ENCODE measurements at regions not wholly inside any gene's neighbourhood (a gene's known extent, or its start where the extent isn't known, plus 50 kb on each side); places are given as distances from the start of the nearest gene placed in this dataset.

DNA sequence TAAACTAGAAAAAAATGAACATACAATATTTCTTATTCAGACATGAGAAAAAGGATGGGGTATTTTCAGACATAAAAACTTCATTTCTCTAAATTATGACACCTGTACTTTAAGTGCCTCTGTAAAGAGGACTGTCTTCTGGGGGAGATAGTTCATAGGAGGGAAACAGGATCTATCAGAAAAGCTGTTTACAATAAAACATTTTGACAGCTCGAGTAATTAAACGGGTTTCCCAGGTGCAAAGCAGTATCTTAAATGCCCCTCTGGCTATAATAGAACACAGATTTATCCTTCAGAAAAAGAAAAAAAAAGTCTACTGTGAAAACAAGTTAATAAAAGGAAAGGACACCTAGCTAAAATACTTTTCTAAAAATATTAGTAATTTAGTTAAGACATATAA lies 311.4 kb upstream of the UBE2E3 start:
- POLR2A ChIA-PET: no interaction called here
- TF ChIP-seq, protein P1, sequence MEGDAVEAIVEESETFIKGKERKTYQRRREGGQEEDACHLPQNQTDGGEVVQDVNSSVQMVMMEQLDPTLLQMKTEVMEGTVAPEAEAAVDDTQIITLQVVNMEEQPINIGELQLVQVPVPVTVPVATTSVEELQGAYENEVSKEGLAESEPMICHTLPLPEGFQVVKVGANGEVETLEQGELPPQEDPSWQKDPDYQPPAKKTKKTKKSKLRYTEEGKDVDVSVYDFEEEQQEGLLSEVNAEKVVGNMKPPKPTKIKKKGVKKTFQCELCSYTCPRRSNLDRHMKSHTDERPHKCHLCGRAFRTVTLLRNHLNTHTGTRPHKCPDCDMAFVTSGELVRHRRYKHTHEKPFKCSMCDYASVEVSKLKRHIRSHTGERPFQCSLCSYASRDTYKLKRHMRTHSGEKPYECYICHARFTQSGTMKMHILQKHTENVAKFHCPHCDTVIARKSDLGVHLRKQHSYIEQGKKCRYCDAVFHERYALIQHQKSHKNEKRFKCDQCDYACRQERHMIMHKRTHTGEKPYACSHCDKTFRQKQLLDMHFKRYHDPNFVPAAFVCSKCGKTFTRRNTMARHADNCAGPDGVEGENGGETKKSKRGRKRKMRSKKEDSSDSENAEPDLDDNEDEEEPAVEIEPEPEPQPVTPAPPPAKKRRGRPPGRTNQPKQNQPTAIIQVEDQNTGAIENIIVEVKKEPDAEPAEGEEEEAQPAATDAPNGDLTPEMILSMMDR (IDR thresholded peaks at IDR 0.05; ENCODE audit: low read depth, low read length): no peak
- Histone ChIP-seq H3K4me3 (ENCODE audit: low read depth, low read length) (no peak overlapping the region), H3K27ac (ENCODE audit: low read depth, low read length) (no peak overlapping the region), H3K9me3 (ENCODE audit: control insufficient read depth, insufficient read depth, low read length) (no peaks in the 10 kb centered on the region), H3K27me3 (ENCODE audit: control insufficient read depth, insufficient read depth, low read length) (no peaks in the 10 kb centered on the region)
- CTCF ChIA-PET: no interaction called here
- no peak for DNase-seq (ENCODE audit: low read depth, low spot score)

- Histone ChIP-seq H3K9me3 (ENCODE audit: control insufficient read depth, insufficient read depth, low read length) (no peaks in the 10 kb centered on the region), H3K27ac (ENCODE audit: low read depth, low read length) (no peak overlapping the region), H3K4me3 (ENCODE audit: low read depth, low read length) (no peak overlapping the region), H3K27me3 (ENCODE audit: control insufficient read depth, insufficient read depth, low read length) (no peaks in the 10 kb centered on the region)
- ChIA-PET POLR2A (no interaction called here), CTCF (no interaction called here)
- DNase-seq (ENCODE audit: low read depth, low spot score): no peak
- TF ChIP-seq, protein P1 (IDR thresholded peaks at IDR 0.05; ENCODE audit: low read depth, low read length): no peak
Measured at GRCh38 chr2:180664507-180664906, 315.9 kb upstream of the UBE2E3 start.

DNA sequence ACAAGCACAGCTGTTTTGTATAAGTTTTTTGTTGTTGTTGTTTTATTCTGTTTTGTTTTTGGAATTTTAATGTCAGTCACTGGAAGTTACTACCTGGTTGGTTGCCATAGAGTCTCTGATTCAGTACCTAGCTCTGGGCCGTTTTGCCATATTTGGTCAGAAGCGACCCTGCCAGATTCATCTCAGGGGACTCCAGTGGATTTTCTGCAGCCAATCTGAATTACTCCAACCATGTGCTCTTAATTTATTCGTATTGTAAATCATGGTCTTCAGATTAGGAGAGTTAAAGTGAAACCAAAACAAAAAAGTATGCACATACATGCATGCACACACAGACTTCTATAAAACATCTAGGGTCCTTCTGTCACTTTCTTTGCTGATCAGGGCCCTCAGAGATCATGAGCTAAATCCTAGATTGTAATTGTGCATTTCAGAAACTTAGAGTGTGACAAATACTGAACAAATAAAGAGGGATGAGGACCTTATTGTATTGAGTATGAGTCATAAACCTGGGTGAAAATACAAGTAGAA lies 317.4 kb upstream of the UBE2E3 start:
- Histone ChIP-seq H3K4me3 (ENCODE audit: low read depth, low read length) (no peak overlapping the region), H3K27ac (ENCODE audit: low read depth, low read length) (no peak overlapping the region), H3K27me3 (ENCODE audit: control insufficient read depth, insufficient read depth, low read length) (no peaks in the 10 kb centered on the region), H3K9me3 (ENCODE audit: control insufficient read depth, insufficient read depth, low read length) (no peaks in the 10 kb centered on the region)
- CTCF ChIA-PET: no interaction called here
- POLR2A ChIA-PET: no interaction called here
- DNase-seq (ENCODE audit: low read depth, low spot score): no peak
- TF ChIP-seq, protein P1 (IDR thresholded peaks at IDR 0.05; ENCODE audit: low read depth, low read length): no peak

GRCh38 chr2:180662521-180662920 lies 317.9 kb upstream of the UBE2E3 start:
- Histone ChIP-seq H3K4me3 (ENCODE audit: low read depth, low read length) (no peak overlapping the region), H3K9me3 (ENCODE audit: control insufficient read depth, insufficient read depth, low read length) (no peaks in the 10 kb centered on the region), H3K27me3 (ENCODE audit: control insufficient read depth, insufficient read depth, low read length) (no peaks in the 10 kb centered on the region), H3K27ac (ENCODE audit: low read depth, low read length) (no peak overlapping the region)
- CTCF ChIA-PET: no interaction called here
- POLR2A ChIA-PET: interaction anchor here (0.5 kb wide), 1 partner anchor 9 kb away, joined by 4 read pairs; no protein-coding TSS in a partner anchor
- no peak for DNase-seq (ENCODE audit: low read depth, low spot score)
- TF ChIP-seq, protein P1 (IDR thresholded peaks at IDR 0.05; ENCODE audit: low read depth, low read length): no peak

DNA sequence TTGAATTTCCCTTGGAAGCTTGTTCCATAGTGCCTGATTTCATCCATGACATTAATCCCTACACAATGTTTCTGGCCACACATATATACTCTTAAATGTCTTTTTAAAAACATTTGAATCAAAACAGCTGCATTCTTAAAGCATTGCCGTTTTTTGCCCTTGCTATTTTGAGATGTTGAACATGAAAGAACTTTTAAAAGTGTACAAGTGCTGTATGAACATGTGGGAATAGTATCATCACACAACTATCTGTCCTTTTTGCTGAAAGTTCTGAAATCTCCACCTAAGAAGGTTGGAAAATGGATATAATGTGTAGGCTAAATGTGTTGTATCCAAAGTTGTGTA lies 318.7 kb upstream of the UBE2E3 start:
- CTCF ChIA-PET: interaction anchor here (0.8 kb wide), 1 partner anchor 536 kb away, joined by 4 read pairs; no protein-coding TSS in a partner anchor
- no peak overlapping the region for H3K4me3 ChIP-seq (ENCODE audit: low read depth, low read length)
- H3K27ac ChIP-seq (ENCODE audit: low read depth, low read length): no peak overlapping the region
- TF ChIP-seq, protein P1 (IDR thresholded peaks at IDR 0.05; ENCODE audit: low read depth, low read length): no peak
- POLR2A ChIA-PET: no interaction called here
- no peak for DNase-seq (ENCODE audit: low read depth, low spot score)
- no peaks in the 10 kb centered on the region for H3K9me3 ChIP-seq (ENCODE audit: control insufficient read depth, insufficient read depth, low read length)
- no peaks in the 10 kb centered on the region for H3K27me3 ChIP-seq (ENCODE audit: control insufficient read depth, insufficient read depth, low read length)
